Bronchial epithelial cell (primary cell): ENCODE measurements at regions not wholly inside any gene's neighbourhood (a gene's known extent, or its start where the extent isn't known, plus 50 kb on each side); places are given as distances from the start of the nearest gene placed in this dataset.

Source experiments
- DNase-seq: peaks from one replicate; pipeline ENCODE4 v3.0.0-alpha.2; 2010; ENCODE audit warnings: low read depth
- FAIRE-seq: peaks from 2 replicates; lab custom pipeline; 2011; peaks lifted over from hg19 to GRCh38; lab: Jason Lieb, UNC
- H3K27me3 ChIP-seq: 2 replicates; pipeline ENCODE4 v1.5.1; 2011; ENCODE audit warnings: low read length; ENCODE audit not compliant: control insufficient read depth, insufficient read depth
- H3K36me3 ChIP-seq: 2 replicates; pipeline ENCODE4 v1.5.1; 2011; ENCODE audit warnings: low read length; ENCODE audit not compliant: control insufficient read depth, insufficient read depth
- H3K4me3 ChIP-seq: 2 replicates; pipeline ENCODE4 v1.5.1; 2011; ENCODE audit warnings: mild to moderate bottlenecking, low read depth, low read length, control low read depth
- CTCF ChIP-seq: IDR thresholded peaks from 2 replicates; pipeline ENCODE4 v1.5.1; 2011; ENCODE audit warnings: mild to moderate bottlenecking, moderate library complexity, low read length, control low read depth, inconsistent platforms; ENCODE audit not compliant: insufficient read depth, severe bottlenecking

- FAIRE-seq, result no peak
- Histone ChIP-seq H3K4me3 (no peak overlapping the region), H3K27me3 (no peaks in the 10 kb centered on the region), H3K36me3 (no peaks in the 10 kb centered on the region)
- DNase-seq, result no peak
- no peak for TF ChIP-seq CTCF
Observed at GRCh38 chr13:72545030-72545719, 182.3 kb downstream of the MZT1 start.

- Histone ChIP-seq H3K27me3 (no peaks in the 10 kb centered on the region), H3K4me3 (no peak overlapping the region), H3K36me3 (no peaks in the 10 kb centered on the region)
- DNase-seq (no peak), FAIRE-seq (no peak)
- no peak for TF ChIP-seq CTCF
Observed at GRCh38 chr13:72544042-72544441, 183.4 kb downstream of the MZT1 start.

DNA sequence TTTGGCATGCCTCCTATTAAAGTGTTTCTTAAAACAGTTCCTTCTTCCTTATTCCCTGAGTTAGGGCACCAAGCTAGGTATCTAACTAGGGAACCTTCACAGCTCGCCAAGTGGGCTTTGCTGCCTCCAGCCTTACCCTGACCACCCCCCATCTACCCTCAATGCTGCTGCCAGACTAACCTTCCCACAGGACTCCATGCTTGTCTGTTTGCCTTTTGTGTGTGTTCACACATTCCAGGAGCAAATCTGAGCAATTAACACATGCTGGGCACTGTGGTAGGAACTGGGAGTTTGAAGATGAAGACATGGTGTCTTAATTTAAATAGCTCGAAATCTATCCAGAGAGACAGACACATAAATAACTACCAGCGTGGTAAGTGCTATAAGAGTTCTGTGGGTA lies 185.2 kb downstream of the MZT1 start:
- no peak for TF ChIP-seq CTCF
- FAIRE-seq, result no peak
- Histone ChIP-seq H3K27me3 (no peaks in the 10 kb centered on the region), H3K4me3 (no peak overlapping the region), H3K36me3 (no peaks in the 10 kb centered on the region)
- no peak for DNase-seq

GRCh38 chr13:72541674-72542073 lies 185.8 kb downstream of the MZT1 start:
- no peaks in the 10 kb centered on the region for H3K27me3 ChIP-seq
- no peak for TF ChIP-seq CTCF
- H3K4me3 ChIP-seq, result no peak overlapping the region
- FAIRE-seq (no peak), DNase-seq (peak; percentile 98)
- no peaks in the 10 kb centered on the region for H3K36me3 ChIP-seq

- no peak for FAIRE-seq
Observed at GRCh38 chr13:72540881-72541280, 186.5 kb downstream of the MZT1 start.

More at GRCh38 chr13:72540881-72541280, 186.5 kb downstream of the MZT1 start:
- no peak for TF ChIP-seq CTCF
- H3K27me3 ChIP-seq, result no peaks in the 10 kb centered on the region
- H3K4me3 ChIP-seq, result no peak overlapping the region
- no peaks in the 10 kb centered on the region for H3K36me3 ChIP-seq
- DNase-seq, result no peak
